ENCODE measurements at regions not wholly inside any gene's neighbourhood (a gene's known extent, or its start where the extent isn't known, plus 50 kb on each side); places are given as distances from the start of the nearest gene placed in this dataset.

- no peak for DNase-seq
These were observed 208.3 kb upstream of the RBMS3 start for GRCh38 chr3:29072611-29073010.

DNA sequence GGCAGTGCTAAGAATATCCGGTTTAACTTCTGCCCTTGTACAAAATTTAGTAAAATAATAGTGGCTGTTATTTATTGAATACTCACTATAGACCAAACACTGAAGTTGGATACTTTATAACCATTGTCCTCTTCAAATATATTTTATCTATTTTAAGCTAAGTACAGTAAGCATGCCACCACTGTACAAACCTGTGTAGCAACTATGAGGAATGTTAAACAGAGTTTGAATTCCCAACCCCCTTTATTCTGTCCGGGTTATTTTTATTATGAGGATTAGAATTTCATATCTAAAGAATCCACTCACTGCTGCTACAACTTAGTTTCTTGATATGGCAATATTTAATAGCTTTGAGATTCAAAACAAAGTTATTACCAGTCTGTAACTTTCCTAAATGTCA, 203.5 kb upstream of the RBMS3 start:
- no peak for DNase-seq

DNA sequence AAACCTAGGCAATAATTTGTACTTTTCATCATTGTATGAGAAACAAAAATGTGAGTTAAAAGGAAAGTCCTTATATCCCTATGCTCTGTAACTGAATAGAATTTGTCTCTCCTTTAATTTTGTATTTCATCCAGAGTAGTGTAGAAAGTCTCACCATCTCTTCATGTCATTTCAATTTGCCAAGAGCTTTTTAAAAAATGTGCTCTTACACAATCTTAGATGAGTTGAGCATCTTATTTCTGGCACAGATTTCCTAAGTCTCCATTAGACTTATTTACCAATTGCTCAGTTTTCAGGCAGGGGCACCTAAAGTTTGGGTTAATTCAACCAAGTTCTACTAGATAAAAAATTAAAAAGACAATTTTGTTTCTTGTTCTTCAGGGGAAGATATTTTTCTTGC, 201.5 kb upstream of the RBMS3 start:
- DNase-seq = no peak

DNA sequence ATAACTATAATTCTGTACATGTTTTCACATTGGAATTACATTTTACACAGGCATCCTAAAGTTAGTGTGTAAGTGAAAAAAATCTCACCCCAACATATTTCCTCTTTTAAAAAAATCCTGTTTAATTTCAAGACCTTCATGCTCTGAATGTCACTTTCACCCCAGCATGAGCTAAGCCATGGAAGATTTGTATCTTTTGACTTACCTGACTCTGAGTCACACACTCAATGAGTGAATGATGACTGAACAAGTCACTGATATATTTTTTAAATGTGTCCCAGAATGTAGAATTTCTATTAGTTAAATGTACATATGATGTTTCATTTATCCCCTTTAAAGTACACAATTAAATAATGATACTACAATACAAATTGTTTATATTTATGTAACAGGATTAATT, 199.9 kb upstream of the RBMS3 start:
- no peak for DNase-seq

DNA sequence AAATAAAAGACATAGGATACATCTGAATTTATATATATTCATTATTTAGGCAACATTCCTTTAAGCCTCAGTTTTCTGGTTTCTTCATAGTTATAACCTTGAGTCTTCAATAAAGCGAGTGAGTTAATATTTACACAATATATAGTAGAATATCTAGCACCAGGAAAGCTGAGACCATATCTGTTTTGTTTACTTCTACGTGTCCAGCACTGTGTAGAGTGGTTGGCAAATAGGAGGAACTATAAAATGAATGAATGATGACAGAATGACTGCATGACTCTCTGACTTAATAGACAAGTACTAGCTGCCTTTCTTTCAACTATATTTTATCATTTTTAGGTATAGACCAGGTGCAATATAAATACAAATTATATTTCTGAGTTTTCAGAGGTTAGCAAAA, 197.8 kb upstream of the RBMS3 start:
- DNase-seq = no peak

GRCh38 chr3:29083676-29084075, 197.2 kb upstream of the RBMS3 start:
- no peak for DNase-seq

GRCh38 chr3:29088579-29088978, 192.3 kb upstream of the RBMS3 start:
- no peak for DNase-seq

DNA sequence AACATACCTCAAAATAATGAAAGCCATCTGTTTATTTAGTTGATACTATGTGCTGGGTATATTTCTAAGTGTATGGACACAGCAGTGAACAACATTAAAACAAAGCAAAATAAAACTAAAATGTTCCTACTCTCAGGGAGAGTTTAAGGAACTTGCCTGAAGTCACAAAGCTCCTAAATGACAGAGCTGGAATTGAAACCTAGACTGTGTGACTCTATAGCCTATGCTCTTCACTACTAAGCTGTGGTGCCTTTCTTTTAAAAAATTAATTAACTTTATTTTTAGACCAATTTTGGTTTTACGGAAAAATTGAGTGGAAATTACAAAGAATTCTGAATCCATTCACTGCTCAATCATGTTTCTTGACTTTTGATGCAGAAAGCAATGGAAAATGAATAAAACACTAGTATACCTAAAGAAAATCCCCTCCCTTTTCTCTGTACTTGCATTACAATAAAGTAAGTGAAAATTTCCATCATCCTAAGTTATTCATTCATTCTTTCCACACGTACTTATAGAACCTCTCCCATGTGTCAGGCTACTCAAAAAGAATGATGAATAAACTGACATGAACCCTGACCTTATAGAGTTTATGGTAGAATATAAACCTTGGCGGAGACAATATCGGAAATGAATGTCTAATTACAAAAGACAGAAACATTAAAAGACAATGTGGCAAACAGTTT, 189.8 kb upstream of the RBMS3 start:
- DNase-seq = no peak

- no peak for DNase-seq
These were observed 189.2 kb upstream of the RBMS3 start for GRCh38 chr3:29091599-29092189.

DNA sequence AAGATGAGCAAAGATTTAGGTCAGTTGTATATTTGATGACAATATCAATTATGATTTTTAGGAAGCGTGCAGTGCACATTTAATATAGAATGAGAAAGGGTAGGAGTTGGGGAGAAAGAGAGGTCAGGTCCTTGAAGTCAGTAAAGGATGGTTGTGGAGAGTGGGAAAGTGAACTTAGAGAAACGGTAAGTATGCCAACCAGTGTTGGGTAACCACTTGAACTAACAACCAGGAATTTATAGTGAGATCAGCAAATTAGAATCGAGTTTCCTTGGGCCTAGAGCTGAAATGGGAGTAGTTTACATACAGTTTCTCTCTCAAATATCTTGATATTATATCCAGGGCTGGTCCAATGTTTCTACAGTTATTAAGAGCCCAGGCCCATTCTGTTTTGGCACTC, 188.5 kb upstream of the RBMS3 start:
- DNase-seq = no peak

DNA sequence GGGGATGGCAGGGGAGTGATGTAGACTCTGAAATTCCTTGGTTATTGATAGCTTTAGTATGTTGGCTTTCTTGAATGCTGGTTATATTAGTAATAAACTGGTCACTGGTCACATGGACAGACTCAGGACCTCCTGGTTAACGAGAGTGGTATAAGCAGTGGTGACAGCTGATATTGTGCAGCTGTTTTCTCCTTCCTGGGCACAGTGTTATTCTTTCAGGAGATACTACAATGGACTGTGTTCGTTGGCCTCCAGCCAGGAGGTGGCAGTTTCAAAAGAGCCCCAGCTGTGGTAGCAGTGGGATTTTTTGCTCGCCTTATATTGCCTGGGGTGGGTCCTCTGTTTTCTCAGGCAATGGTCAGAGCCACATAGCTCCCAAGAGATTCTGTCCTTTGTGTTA, 181.6 kb upstream of the RBMS3 start:
- no peak for DNase-seq

- DNase-seq = no peak
These were observed 181.1 kb upstream of the RBMS3 start for GRCh38 chr3:29099775-29100174.

GRCh38 chr3:29100292-29100691, 180.6 kb upstream of the RBMS3 start:
- no peak for DNase-seq

GRCh38 chr3:29128001-29128400, 152.9 kb upstream of the RBMS3 start:
- no peak for DNase-seq

- no peak for DNase-seq
These were observed 143.3 kb upstream of the RBMS3 start for GRCh38 chr3:29137601-29138000.

GRCh38 chr3:29138171-29138570, 142.7 kb upstream of the RBMS3 start:
- DNase-seq = no peak

DNA sequence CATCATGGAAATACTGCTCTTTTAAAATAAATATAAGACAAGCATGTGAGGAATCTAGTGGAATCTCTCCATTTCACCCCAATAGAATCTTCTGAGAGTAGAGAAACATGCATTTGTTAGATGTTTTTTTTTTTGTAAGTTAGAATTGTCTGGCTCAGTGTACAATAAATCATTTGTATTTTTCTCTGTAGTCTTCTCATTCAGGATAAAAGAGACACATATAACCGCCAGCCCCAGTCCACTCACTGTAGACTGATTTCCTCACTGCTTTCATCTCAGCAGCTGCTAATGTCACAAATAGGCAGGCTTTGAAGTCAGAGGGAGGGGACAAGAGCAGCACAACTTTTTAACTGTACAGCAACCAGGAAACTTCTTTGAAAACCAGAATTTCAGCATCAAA, 140.2 kb upstream of the RBMS3 start:
- no peak for DNase-seq

- no peak for DNase-seq
These were observed 139.5 kb upstream of the RBMS3 start for GRCh38 chr3:29141197-29141917.

DNA sequence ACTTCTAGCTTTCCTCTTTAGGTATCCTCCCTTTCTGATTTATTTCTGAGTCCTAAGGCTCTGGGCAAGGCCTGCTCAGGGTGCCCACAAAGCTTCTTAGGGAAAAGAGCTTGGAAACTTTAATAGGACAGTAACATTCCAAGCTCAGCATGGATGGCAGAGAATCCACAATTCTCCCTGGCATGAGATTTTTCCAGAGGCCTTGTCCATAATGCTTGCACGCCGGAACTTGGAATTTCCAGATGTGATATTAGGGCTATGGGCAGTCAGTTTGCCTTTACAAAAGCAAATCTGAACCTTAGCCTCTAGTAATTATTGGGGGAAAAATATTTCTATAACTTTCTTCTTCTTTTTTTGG, 139.0 kb upstream of the RBMS3 start:
- no peak for DNase-seq

DNA sequence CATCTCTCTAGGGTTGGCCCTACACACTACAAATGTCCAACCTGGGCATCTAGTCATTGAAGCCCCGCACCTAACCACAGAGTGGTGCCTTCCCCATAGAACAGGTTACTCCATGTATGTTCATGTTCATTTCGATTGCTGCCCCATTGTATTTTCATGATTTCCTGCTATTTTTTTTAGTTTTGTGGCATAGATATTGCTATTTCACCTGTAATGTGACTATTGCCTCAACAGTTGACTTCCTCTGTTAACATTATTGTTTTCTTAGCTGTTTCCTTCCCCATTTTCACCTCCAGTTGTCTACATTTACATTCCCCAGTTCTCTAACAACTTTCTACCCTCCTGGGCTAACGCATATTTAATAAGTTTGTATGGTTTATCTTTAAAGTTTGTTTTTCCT, 137.7 kb upstream of the RBMS3 start:
- DNase-seq = no peak

DNA sequence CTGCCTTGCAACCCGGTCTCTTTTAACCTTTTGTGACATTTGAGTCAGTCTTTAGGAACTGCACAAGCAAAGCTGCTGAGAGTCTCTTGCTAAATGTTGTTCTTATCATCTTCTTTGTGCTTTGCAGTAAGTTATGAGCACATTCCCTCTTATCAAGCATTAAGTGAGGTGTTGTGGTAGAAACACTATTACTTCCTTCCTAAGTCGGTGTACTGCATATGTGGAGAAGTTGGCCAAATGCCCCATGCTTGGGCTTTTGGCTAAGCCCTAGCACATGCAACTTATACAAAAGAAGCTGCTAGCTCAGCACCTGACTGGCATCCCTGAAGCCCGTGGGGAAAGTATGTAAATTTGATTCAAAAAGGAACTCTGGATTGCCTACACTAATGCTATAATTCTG, 136.5 kb upstream of the RBMS3 start:
- DNase-seq = no peak

DNA sequence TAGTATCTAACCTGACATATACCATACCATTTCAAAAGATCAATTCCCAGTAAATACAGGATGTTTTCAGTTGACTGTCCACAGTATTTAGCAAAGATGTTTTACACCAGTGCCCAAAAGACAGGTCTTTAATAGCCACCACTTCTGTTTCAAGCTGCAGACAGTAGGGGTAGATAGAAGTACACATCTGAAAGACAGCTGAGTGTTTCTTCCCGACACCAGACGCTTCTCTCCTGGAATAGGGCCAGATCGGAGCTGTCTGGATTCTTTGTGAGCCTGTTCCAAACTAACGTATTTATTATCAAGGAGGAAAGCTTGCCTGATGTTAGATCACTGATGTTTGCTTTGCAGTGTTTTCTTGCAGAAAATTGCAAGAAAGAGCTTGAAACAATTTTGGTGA, 136.1 kb upstream of the RBMS3 start:
- DNase-seq = peak; percentile 74

DNA sequence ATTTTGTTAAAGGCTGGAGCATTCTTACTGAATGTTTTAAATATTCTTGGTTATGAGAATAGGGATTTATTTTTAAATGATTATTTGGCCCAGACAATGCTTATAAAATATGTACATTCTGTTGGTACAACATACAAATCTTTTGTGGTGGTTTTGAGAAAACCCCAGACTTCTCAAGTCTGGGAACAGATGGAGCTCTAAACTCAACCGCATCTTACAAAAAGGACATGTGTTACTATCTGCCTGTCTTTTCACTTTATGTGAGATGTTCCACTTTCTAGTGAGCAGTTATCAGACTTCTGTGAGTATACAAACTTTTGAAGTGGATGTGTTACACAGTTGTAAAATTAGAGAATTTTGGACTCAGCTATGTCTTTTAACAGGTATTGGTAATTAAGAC, 135.5 kb upstream of the RBMS3 start:
- no peak for DNase-seq

- DNase-seq = no peak
These were observed 128.5 kb upstream of the RBMS3 start for GRCh38 chr3:29152379-29152778.

DNA sequence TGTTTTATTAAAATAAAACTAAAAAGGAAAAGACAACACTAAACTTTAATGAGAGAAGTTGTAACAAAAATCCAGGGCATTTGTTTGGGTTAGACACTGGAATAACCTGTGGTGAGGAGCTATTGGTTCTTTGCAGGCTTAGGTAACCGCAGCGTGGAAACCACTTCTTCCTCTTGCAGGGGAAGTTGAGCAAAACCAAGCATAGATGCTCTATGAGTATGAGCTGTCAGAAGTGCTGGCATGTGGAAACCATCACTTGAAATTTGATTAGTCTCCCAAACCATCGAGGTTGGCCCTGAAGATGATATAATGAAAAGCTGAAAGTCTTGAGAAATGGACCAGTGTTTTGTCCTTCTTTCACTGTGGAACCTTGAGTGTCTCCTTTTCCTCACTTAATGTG, 127.1 kb upstream of the RBMS3 start:
- DNase-seq = no peak

All from NCI-H524 treated with DMSO at 0.1 percent for 48 hours (cell line).